ENCODE measurements at regions not wholly inside any gene's neighbourhood (a gene's known extent, or its start where the extent isn't known, plus 50 kb on each side); places are given as distances from the start of the nearest gene placed in this dataset.

DNA sequence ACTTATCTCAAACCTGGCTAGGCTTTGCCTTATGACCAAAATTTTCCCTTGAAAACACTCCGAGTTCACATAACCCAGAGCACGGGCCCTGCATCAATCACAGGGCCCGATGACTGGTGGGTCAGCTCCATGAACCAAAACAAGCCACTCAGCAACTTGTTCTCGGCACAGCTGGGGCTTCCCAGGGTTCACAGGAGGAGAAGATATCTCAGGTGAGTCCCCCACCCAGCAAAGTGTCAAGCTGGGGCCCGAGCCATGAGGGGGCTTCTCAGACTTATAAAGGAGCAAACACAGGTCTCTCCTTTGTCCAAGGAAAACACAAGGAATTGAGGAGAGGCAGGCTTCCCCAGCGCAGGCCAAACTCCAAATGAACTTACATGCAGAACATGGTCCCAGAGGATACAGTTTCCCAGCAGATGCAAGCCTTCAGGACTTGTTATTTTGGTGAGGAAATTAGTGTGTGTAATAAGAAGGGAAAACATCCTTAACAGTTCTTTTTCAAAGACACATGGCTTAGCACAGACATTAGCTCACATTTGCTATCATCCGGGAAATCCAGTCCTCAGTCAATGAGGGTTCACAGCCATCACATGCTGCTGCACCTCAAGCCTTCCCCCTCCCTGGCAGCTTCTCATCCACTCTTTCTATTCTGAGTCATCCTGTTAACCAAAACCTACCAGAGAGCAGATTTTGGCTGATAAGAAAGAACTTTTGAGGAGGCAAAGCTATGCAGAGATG lies 98.1 kb upstream of the NFIA start:
- H3K4me1 ChIP-seq (ENCODE audit: control insufficient read depth, insufficient read depth, low read length) = no peaks in the 10 kb centered on the region
- intact Hi-C loops (cut with DNase I) = loop anchor here in 1 of 4 donors (5.0 kb wide), 1 partner anchor 58 kb away; no protein-coding TSS in a partner anchor
- H3K27me3 ChIP-seq (ENCODE audit: control insufficient read depth, insufficient read depth) = no peaks in the 10 kb centered on the region
- peak overlapping the region; percentile 82 for H3K27ac ChIP-seq (ENCODE audit: low read length)
- no peak overlapping the region for H3K4me3 ChIP-seq (ENCODE audit: low read length)
- WGBS = 45% methylated on average over 7 of the region's 7 CpGs
- DNase-seq = peak; percentile 68 to 87 (median 84)
- no peaks in the 10 kb centered on the region for H3K9me3 ChIP-seq (ENCODE audit: control insufficient read depth, low read length)
- peak; percentile 92 to 94 for ATAC-seq

DNA sequence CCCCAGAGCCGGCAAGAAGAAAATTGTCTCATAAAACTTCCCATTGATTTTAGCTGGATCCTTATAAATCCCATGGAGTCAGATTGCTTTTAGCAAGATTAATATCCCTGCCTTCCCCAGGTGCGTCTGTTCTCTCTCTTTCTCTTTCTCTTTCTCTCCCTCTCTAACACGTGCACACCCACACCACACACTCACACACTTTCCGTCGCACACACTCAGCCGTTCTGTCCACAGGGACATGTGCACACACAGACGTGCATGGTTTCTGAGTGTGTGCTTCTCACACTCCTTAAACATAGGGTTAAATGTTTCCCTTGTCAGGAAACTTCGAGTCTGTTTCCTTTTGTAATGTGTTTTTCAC lies 98.7 kb upstream of the NFIA start:
- intact Hi-C loops (cut with DNase I) = loop anchor here in 1 of 4 donors (5.0 kb wide), 1 partner anchor 59 kb away; no protein-coding TSS in a partner anchor
- Histone ChIP-seq H3K27me3 (ENCODE audit: control insufficient read depth, insufficient read depth) (no peaks in the 10 kb centered on the region), H3K4me3 (ENCODE audit: low read length) (no peak overlapping the region), H3K27ac (ENCODE audit: low read length) (peak overlapping the region; percentile 80), H3K4me1 (ENCODE audit: control insufficient read depth, insufficient read depth, low read length) (no peaks in the 10 kb centered on the region), H3K9me3 (ENCODE audit: control insufficient read depth, low read length) (no peaks in the 10 kb centered on the region)
- ATAC-seq (no peak), DNase-seq (peak in 1 of 3 donors; percentile 56)
- 45% methylated on average over 8 of the region's 8 CpGs for WGBS

DNA sequence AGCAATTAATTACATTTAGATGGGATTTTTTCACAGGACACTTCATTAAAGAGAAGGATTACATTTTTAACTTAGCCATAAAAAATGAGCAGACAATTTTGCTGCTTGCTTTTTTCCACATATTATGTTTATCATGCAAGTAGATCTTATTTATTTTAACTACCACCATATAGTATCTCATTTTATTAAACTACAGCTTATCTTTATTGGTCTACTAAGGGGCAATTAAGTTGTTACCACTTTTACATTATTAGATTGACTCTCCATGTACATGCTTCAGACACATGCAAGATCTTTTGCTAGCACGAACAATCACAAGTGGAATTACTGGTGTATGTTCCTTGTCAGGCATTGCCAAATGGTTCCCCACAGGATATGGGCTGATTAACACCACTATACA lies 99.8 kb upstream of the NFIA start:
- no peak for DNase-seq
- no peak for ATAC-seq
- WGBS = 56% methylated on average over 1 of the region's 1 CpG
- intact Hi-C loops (cut with DNase I) = loop anchor here in 1 of 4 donors (5.0 kb wide), 1 partner anchor 60 kb away; no protein-coding TSS in a partner anchor
- H3K9me3 ChIP-seq (ENCODE audit: control insufficient read depth, low read length) = no peaks in the 10 kb centered on the region
- no peaks in the 10 kb centered on the region for H3K27me3 ChIP-seq (ENCODE audit: control insufficient read depth, insufficient read depth)
- H3K4me1 ChIP-seq (ENCODE audit: control insufficient read depth, insufficient read depth, low read length) = no peaks in the 10 kb centered on the region
- no peak overlapping the region for H3K27ac ChIP-seq (ENCODE audit: low read length)
- no peak overlapping the region for H3K4me3 ChIP-seq (ENCODE audit: low read length)

DNA sequence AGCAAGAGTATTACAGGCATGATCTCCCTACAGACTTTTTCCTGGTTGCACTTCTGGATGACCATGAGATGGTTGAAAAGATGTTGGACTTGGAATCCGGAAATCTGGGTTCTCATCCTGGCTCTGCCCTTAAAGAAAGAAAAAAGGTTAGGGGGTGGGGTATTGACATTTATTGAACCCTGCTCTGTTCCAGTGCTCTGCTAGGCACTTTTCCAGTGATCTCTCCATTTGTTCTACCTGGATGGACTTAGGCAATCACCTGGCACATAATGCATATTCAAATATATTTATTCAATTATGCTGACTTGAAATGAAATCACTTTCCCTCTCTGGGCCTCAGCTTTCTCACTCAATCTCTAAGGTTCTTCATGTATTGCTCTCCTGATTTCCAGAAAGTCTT lies 101.0 kb upstream of the NFIA start:
- no peak for ATAC-seq
- intact Hi-C loops (cut with DNase I) = loop anchor here in 1 of 4 donors (5.0 kb wide), 1 partner anchor 61 kb away; no protein-coding TSS in a partner anchor

DNA sequence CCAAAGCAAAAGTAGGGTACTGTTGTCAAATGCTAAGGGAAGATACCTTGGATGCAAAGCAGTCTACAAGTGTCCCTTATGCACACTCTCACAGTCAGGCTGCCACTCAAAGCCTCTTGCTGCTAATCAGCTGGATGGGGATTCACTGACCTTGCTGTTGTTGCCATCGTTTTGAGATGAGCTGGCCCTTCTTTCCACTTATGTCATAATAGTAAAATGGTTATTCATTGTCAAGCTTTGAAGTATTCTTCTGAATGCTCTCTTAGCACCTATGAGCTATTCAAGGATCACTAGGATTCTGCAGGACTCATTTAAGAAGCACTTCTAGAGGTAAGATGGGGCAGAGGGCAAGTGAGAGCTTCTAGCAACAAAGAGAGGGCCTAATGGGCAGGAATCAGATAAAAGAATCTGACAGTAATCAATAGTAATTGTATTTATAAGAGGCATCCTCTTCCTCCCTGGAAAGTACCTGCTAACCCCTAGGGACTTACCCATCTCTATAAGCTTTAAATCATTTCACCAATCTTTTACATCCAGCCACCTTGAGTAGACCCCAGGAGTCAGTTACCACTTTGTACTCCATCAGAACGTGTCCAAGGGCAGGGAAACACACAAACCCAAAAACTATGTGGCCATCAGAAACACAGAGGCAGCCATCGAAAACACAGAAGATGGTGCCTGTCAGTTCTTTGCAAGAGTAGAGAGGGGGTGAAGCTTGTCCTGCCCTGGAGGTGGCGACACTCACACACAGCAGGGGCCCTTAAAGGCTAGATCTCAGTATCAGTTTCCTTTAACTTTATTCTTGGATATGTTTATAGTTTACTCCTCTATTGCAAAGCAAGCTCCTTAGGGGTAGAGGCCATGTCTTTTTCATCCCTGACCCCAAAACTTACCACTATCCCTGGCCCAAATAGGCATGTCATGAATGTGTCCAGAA lies 103.7 kb upstream of the NFIA start:
- DNase-seq (peak in 1 of 3 donors; percentile 48), ATAC-seq (peak; percentile 56 to 68)
- Histone ChIP-seq H3K27ac (ENCODE audit: low read length) (no peak overlapping the region), H3K4me1 (ENCODE audit: control insufficient read depth, insufficient read depth, low read length) (no peaks in the 10 kb centered on the region), H3K4me3 (ENCODE audit: low read length) (no peak overlapping the region), H3K27me3 (ENCODE audit: control insufficient read depth, insufficient read depth) (no peaks in the 10 kb centered on the region), H3K9me3 (ENCODE audit: control insufficient read depth, low read length) (no peaks in the 10 kb centered on the region)
- 67% methylated on average over 4 of the region's 4 CpGs for WGBS
- intact Hi-C loops (cut with DNase I) = loop anchor here in 2 of 4 donors (5.0 to 10.0 kb wide), 4 partner anchors 64 to 876 kb away; no protein-coding TSS in a partner anchor

More for the DNA sequence above, 101.0 kb upstream of the NFIA start:
- no peaks in the 10 kb centered on the region for H3K4me1 ChIP-seq (ENCODE audit: control insufficient read depth, insufficient read depth, low read length)
- WGBS = 86% methylated on average over 1 of the region's 1 CpG
- H3K9me3 ChIP-seq (ENCODE audit: control insufficient read depth, low read length) = no peaks in the 10 kb centered on the region
- H3K27ac ChIP-seq (ENCODE audit: low read length) = no peak overlapping the region
- H3K27me3 ChIP-seq (ENCODE audit: control insufficient read depth, insufficient read depth) = no peaks in the 10 kb centered on the region
- no peak overlapping the region for H3K4me3 ChIP-seq (ENCODE audit: low read length)
- DNase-seq = no peak

DNA sequence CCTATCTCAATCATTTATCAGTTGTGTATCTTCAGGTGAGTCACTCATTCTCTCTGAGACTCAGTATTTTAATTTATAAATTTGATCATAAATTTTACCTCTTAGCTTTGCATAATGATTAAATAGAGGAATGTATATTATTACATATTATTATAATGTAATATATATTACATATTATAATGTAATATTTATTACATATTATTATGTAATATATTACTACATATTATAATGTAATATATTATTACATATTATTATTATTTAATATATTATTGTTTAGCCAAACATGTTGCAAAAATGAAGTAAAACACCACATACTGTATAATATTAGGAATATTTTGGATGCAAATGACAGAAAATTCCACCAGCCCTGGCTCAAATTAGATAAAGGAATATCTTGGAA lies 104.7 kb upstream of the NFIA start:
- no peak for ATAC-seq
- no peaks in the 10 kb centered on the region for H3K4me1 ChIP-seq (ENCODE audit: control insufficient read depth, insufficient read depth, low read length)
- no peak overlapping the region for H3K4me3 ChIP-seq (ENCODE audit: low read length)
- no peak overlapping the region for H3K27ac ChIP-seq (ENCODE audit: low read length)
- H3K27me3 ChIP-seq (ENCODE audit: control insufficient read depth, insufficient read depth) = no peaks in the 10 kb centered on the region
- intact Hi-C loops (cut with DNase I) = loop anchor here in 2 of 4 donors (5.0 to 10.0 kb wide), 4 partner anchors 65 to 877 kb away; no protein-coding TSS in a partner anchor
- no peak for DNase-seq
- no peaks in the 10 kb centered on the region for H3K9me3 ChIP-seq (ENCODE audit: control insufficient read depth, low read length)

DNA sequence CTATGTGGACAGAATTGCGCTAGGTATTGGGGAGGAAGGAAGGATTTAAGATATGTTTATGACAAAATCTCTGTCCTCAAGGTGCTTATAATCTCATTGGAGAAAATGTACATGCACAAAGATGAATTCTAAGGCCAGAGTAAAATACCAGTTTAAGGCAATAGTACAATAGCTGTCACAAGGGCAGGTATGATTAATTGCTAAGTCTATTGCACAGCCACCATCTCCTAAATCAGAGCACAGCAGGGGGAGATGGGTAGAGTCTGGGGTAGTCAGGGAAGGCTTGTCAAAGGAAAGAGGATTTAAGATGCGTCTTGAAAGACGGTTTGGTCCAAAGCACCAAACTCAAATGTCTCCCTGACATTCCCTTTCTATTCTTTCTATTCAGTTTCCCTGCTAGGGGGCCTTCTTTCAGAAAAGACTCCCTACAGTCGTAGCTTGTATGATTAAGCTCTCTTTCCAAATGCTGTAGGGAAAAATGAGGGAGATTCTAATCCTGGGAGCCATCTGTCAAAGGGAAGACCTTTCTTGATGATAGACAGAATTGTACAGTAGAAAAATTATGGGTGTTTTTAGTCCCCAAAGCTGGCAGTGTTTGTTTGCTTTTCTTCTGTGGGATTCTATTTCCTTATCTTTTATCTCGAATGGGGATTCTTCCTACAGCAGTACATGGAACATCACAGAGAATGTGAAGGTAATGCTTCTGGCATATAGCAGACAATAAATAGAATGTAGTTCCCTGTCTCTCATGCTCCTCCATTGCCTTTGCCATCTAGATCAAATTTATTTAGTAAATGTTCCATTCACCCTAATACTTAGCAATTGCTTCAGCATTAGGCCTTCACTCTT lies 107.6 kb upstream of the NFIA start:
- Histone ChIP-seq H3K4me3 (ENCODE audit: low read length) (no peak overlapping the region), H3K27ac (ENCODE audit: low read length) (no peak overlapping the region), H3K4me1 (ENCODE audit: control insufficient read depth, insufficient read depth, low read length) (no peaks in the 10 kb centered on the region), H3K9me3 (ENCODE audit: control insufficient read depth, low read length) (no peaks in the 10 kb centered on the region), H3K27me3 (ENCODE audit: control insufficient read depth, insufficient read depth) (no peaks in the 10 kb centered on the region)
- no peak for ATAC-seq
- WGBS = 87% methylated on average over 5 of the region's 5 CpGs
- DNase-seq = no peak
- intact Hi-C loops (cut with DNase I) = loop anchor here in 3 of 4 donors (5.0 to 10.0 kb wide), 5 partner anchors 68 to 880 kb away; no protein-coding TSS in a partner anchor

DNA sequence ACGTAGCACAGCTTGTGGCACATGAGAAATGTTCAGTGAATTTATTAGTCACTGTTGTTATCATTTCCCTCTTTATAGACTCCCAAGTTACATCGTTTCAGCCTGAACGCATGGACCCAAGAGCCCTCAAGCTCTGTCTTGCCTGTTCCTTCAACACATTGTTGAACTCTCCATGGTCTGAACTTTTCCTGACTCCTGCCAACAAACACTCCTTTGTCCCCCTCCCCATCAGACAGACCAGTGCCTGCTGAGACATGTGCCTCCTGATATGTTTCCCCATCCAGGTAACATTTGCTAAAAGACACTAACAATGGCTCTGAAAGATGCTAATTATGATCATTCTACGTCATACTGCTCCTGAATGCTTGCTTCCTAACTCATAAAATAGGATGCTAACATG lies 108.7 kb upstream of the NFIA start:
- Histone ChIP-seq H3K27me3 (ENCODE audit: control insufficient read depth, insufficient read depth) (no peaks in the 10 kb centered on the region), H3K4me1 (ENCODE audit: control insufficient read depth, insufficient read depth, low read length) (no peaks in the 10 kb centered on the region), H3K9me3 (ENCODE audit: control insufficient read depth, low read length) (no peaks in the 10 kb centered on the region), H3K27ac (ENCODE audit: low read length) (no peak overlapping the region), H3K4me3 (ENCODE audit: low read length) (no peak overlapping the region)
- ATAC-seq = no peak
- WGBS = 72% methylated on average over 4 of the region's 4 CpGs
- DNase-seq = no peak
- intact Hi-C loops (cut with DNase I) = loop anchor here in 3 of 4 donors (5.0 to 10.0 kb wide), 5 partner anchors 69 to 881 kb away; no protein-coding TSS in a partner anchor

DNA sequence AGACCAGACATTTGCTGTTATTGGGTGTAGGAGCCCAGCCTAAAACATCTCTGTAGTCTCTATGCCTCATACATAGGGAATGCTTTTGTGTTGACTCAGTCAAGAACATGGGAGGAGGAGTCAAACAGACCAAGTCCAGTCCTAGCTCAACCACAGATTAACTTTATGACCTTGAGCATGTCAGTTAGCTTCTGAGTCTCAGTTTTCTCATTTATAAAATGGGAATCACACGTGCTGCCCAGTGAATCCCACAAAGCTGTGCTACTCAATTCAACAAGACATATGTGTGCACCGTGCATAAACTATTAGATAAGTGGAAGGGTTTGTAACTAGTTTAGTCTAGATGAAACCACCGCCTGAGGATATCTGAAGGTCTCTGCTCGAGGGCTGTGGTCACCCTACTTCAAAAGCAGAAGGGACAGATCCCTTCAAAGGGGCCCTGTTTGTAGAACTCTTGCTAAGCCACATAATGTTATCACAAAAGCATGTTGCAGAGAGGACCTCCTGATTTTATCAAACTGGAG lies 109.5 kb upstream of the NFIA start:
- intact Hi-C loops (cut with DNase I) = loop anchor here in 3 of 4 donors (5.0 to 10.0 kb wide), 5 partner anchors 69 to 882 kb away; no protein-coding TSS in a partner anchor
- H3K9me3 ChIP-seq (ENCODE audit: control insufficient read depth, low read length) = no peaks in the 10 kb centered on the region
- peak in 1 of 2 donors; percentile 39 for ATAC-seq
- H3K4me1 ChIP-seq (ENCODE audit: control insufficient read depth, insufficient read depth, low read length) = no peaks in the 10 kb centered on the region
- no peak overlapping the region for H3K27ac ChIP-seq (ENCODE audit: low read length)
- no peak for DNase-seq
- H3K27me3 ChIP-seq (ENCODE audit: control insufficient read depth, insufficient read depth) = no peaks in the 10 kb centered on the region
- no peak overlapping the region for H3K4me3 ChIP-seq (ENCODE audit: low read length)
- 90% methylated on average over 4 of the region's 4 CpGs for WGBS

DNA sequence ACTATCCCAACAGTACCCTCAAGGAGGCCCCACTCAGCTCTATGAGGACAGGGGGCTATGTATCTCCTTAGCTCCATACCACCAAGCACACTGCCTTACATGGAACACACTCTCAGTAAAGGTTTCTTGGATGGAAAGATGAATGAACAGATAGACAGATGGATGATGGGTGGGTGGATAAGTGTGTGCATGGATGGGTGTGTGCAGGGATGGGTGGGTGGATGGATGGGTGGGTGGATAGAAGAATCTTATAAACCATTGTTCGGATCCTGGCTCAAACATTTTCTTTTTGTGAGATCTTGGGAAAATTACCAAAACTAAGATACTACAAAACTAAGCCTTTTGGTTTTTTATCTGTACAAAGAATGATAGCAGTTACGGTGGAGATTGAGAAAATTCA lies 111.0 kb upstream of the NFIA start:
- Histone ChIP-seq H3K27ac (ENCODE audit: low read length) (no peak overlapping the region), H3K27me3 (ENCODE audit: control insufficient read depth, insufficient read depth) (no peaks in the 10 kb centered on the region), H3K9me3 (ENCODE audit: control insufficient read depth, low read length) (no peaks in the 10 kb centered on the region), H3K4me3 (ENCODE audit: low read length) (no peak overlapping the region), H3K4me1 (ENCODE audit: control insufficient read depth, insufficient read depth, low read length) (no peaks in the 10 kb centered on the region)
- ATAC-seq (peak in 1 of 2 donors; percentile 41), DNase-seq (no peak)
- 66% methylated on average over 2 of the region's 2 CpGs for WGBS
- intact Hi-C loops (cut with DNase I) = loop anchor here in 3 of 4 donors (5.0 to 10.0 kb wide), 5 partner anchors 71 to 883 kb away; no protein-coding TSS in a partner anchor
